Neuronal stem cell (in vitro differentiated cells): ENCODE measurements at regions not wholly inside any gene's neighbourhood (a gene's known extent, or its start where the extent isn't known, plus 50 kb on each side); places are given as distances from the start of the nearest gene placed in this dataset.

Experiments used
- DNase-seq: peaks from one replicate; pipeline ENCODE4 v3.0.0-alpha.2; 2013; ENCODE audit warnings: low spot score
- H2AFZ ChIP-seq: one replicate; pipeline ENCODE4 v1.6.1; 2013; ENCODE audit warnings: mild to moderate bottlenecking, low read length, inconsistent platforms
- H2AK5ac ChIP-seq: 2 replicates; pipeline ENCODE4 v1.6.1; 2013; ENCODE audit warnings: low read depth, mild to moderate bottlenecking, inconsistent platforms, low read length, moderate library complexity, mixed read lengths
- H2BK120ac ChIP-seq: 2 replicates; pipeline ENCODE4 v1.6.1; 2013; ENCODE audit warnings: low read depth, mild to moderate bottlenecking, inconsistent platforms, low read length, moderate library complexity, mixed read lengths
- H2BK12ac ChIP-seq: one replicate; pipeline ENCODE4 v1.6.1; 2013; ENCODE audit warnings: low read length, inconsistent platforms
- H2BK15ac ChIP-seq: 2 replicates; pipeline ENCODE4 v1.6.1; 2013; ENCODE audit warnings: mild to moderate bottlenecking, low read length, inconsistent platforms, mixed read lengths
- H2BK5ac ChIP-seq: one replicate; pipeline ENCODE4 v1.6.1; 2013; ENCODE audit warnings: inconsistent platforms, mild to moderate bottlenecking, low read length, moderate library complexity
- H3K14ac ChIP-seq: one replicate; pipeline ENCODE4 v1.6.1; 2013; ENCODE audit warnings: low read length, inconsistent platforms
- H3K18ac ChIP-seq: 2 replicates; pipeline ENCODE4 v1.6.1; 2013; ENCODE audit warnings: low read length, inconsistent platforms
- H3K23ac ChIP-seq: 2 replicates; pipeline ENCODE4 v1.6.1; 2013; ENCODE audit warnings: low read depth, mild to moderate bottlenecking, mixed read lengths, low read length, inconsistent platforms; ENCODE audit not compliant: poor library complexity
- H3K27ac ChIP-seq: replicated peaks from 3 replicates; pipeline ENCODE4 v1.5.1; 2013; ENCODE audit warnings: low read length, inconsistent platforms
- H3K27me3 ChIP-seq, 3 experiments: 2 replicates each; pipeline ENCODE4 v1.6.1; 2013; ENCODE audit warnings: low read length in 3 of 3, mild to moderate bottlenecking in 2 of 3, inconsistent platforms in 1 of 3, low read depth in 1 of 3, mixed read lengths in 1 of 3, moderate library complexity in 1 of 3; ENCODE audit not compliant: control insufficient read depth in 3 of 3, insufficient read depth in 3 of 3
- H3K36me3 ChIP-seq, 2 donors: replicated peaks in 1 of 2; 2 replicates each; pipeline ENCODE4 v1.6.1; 2013; ENCODE audit warnings: low read length in 2 of 2; ENCODE audit not compliant: control insufficient read depth in 2 of 2, insufficient read depth in 2 of 2
- H3K4ac ChIP-seq: 2 replicates; pipeline ENCODE4 v1.6.1; 2013; ENCODE audit warnings: inconsistent platforms, mild to moderate bottlenecking, low read length, moderate library complexity
- H3K4me1 ChIP-seq, 2 donors: 1 replicate in 1 of 2; 2 replicates in 1 of 2; pipeline ENCODE4 v1.6.1; 2013; ENCODE audit warnings: low read length in 2 of 2, low read depth in 1 of 2; ENCODE audit not compliant: control insufficient read depth in 2 of 2, insufficient read depth in 1 of 2
- H3K4me2 ChIP-seq: one replicate; pipeline ENCODE4 v1.6.1; 2013; ENCODE audit warnings: mild to moderate bottlenecking, low read length, inconsistent platforms; ENCODE audit not compliant: insufficient read depth, poor library complexity, severe bottlenecking
- H3K4me3 ChIP-seq, 2 donors: 2 replicates each; pipeline ENCODE4 v1.5.1; 2013; ENCODE audit warnings: low read length in 2 of 2, mild to moderate bottlenecking in 2 of 2, inconsistent platforms in 1 of 2, moderate library complexity in 1 of 2
- H3K79me1 ChIP-seq: one replicate; pipeline ENCODE4 v1.6.1; 2013; ENCODE audit warnings: low read depth, mild to moderate bottlenecking, inconsistent platforms, low read length, moderate library complexity
- H3K9ac ChIP-seq: one replicate; pipeline ENCODE4 v1.6.1; 2013; ENCODE audit warnings: mild to moderate bottlenecking, low read depth, low read length, inconsistent platforms; ENCODE audit not compliant: poor library complexity
- H3K9me3 ChIP-seq, 2 donors: replicated peaks in 1 of 2; 2 replicates each; pipeline versions ENCODE3 to v1.6.1; 2013; ENCODE audit warnings: low read length in 2 of 2, mild to moderate bottlenecking in 2 of 2, inconsistent platforms in 1 of 2, low read depth in 1 of 2, mixed read lengths in 1 of 2, moderate library complexity in 1 of 2; ENCODE audit not compliant: control insufficient read depth in 2 of 2, insufficient read depth in 1 of 2
- H4K8ac ChIP-seq: one replicate; pipeline ENCODE4 v1.6.1; 2013; ENCODE audit warnings: low read depth, mild to moderate bottlenecking, inconsistent platforms, low read length, moderate library complexity
- H4K91ac ChIP-seq: one replicate; pipeline ENCODE4 v1.6.1; 2013; ENCODE audit warnings: low read length, low read depth, mild to moderate bottlenecking, inconsistent platforms; ENCODE audit not compliant: poor library complexity
- WGBS, 2 donors: extraction: QIAGEN DNeasy Blood & Tissue Kit; methylation state at CpG; one replicate each; pipeline ENCODE4 v1.1.7; 2013; ENCODE audit warnings: missing lambda C conversion rate in 2 of 2, mixed read lengths in 1 of 2; ENCODE audit not compliant: insufficient read length in 2 of 2, insufficient replicate concordance in 1 of 2; ENCODE audit errors: extremely low coverage in 2 of 2; 5-methylcytosine and 5-hydroxymethylcytosine counted together

DNA sequence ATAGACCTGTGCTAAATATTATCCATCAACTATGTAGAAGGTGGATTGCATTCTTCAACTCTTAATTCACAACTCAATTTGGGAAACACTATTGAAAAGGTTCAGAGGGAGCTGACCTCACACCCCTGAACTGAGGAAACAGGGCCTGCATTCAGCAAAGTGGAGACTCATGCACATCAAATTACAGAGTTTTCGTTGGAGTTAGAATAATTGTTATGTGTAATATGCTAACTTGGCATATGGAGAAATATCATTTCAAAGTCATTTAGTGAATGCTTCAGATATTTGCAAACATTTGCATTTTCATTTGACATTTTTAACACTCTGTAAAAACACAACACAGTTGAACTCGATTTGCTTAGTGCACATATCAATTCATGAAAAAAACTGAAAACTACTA is 1102.8 kb upstream of the INTU start:
- no peak overlapping the region for H2AK5ac ChIP-seq
- no peak overlapping the region for H3K23ac ChIP-seq
- H2BK15ac ChIP-seq: no peak overlapping the region
- H3K4ac ChIP-seq: no peak overlapping the region
- H2BK120ac ChIP-seq: no peak overlapping the region
- H2BK5ac ChIP-seq: no peak overlapping the region
- H3K9me3 ChIP-seq: peaks cover 2 to 5% of the 10 kb centered on the region in 2 donors
- no peaks in the 10 kb centered on the region for H3K79me1 ChIP-seq
- H3K27me3 ChIP-seq: no peaks in the 10 kb centered on the region
- no peaks in the 10 kb centered on the region for H3K36me3 ChIP-seq
- no peak overlapping the region for H3K4me2 ChIP-seq
- H3K18ac ChIP-seq: no peak overlapping the region
- peaks cover 2 to 3% of the 10 kb centered on the region in 2 donors for H3K4me1 ChIP-seq
- DNase-seq: no peak
- no peak overlapping the region for H3K9ac ChIP-seq
- no peak overlapping the region for H4K8ac ChIP-seq
- no peak overlapping the region for H3K14ac ChIP-seq
- no CpG with 5 or more reads among the region's 2 CpGs for WGBS, 2 donors
- no peak overlapping the region for H3K27ac ChIP-seq
- no peak overlapping the region for H2AFZ ChIP-seq
- H2BK12ac ChIP-seq: no peak overlapping the region
- H3K4me3 ChIP-seq: no peak overlapping the region
- H4K91ac ChIP-seq: no peak overlapping the region

DNA sequence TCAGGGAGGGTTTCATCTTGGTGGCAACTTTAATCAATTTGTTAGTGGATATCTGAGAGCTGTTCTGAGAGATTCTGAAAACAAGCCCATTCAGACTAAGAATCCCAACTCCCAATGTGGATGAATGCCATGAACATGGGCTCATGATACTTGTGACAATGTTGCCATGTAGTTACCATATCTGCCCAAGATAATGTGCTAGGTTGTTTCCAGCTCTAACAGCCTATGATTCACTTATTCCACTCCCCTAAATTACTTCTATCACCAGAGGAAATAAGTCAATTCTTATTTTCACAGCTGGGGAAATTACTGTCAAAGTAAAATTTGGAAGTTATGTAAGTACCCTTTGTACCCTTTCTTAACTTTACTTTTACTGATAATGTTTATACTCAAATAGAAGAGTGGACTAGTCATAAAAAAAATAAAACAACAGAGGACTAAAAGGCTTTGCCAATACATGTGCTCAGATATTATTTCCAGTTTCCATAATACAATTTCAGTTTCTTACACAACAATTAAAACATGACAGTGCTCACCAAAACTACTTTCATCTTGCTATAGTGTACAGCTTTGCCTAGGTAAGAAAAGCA is 1101.7 kb upstream of the INTU start:
- no peak overlapping the region for H4K8ac ChIP-seq
- no peaks in the 10 kb centered on the region for H3K79me1 ChIP-seq
- H2BK120ac ChIP-seq: no peak overlapping the region
- no peak overlapping the region for H3K4ac ChIP-seq
- H3K14ac ChIP-seq: no peak overlapping the region
- H3K9ac ChIP-seq: no peak overlapping the region
- H3K27ac ChIP-seq: no peak overlapping the region
- H3K18ac ChIP-seq: no peak overlapping the region
- H2BK15ac ChIP-seq: no peak overlapping the region
- peaks cover 2 to 3% of the 10 kb centered on the region in 2 donors for H3K4me1 ChIP-seq
- no peak overlapping the region for H3K4me3 ChIP-seq
- no peaks in the 10 kb centered on the region for H3K27me3 ChIP-seq
- H2BK5ac ChIP-seq: no peak overlapping the region
- H3K9me3 ChIP-seq: peaks cover under 1 to 2% of the 10 kb centered on the region in 2 donors
- no peak overlapping the region for H2AK5ac ChIP-seq
- no peak overlapping the region for H2BK12ac ChIP-seq
- no peak overlapping the region for H4K91ac ChIP-seq
- DNase-seq: no peak
- no peaks in the 10 kb centered on the region for H3K36me3 ChIP-seq
- H3K23ac ChIP-seq: no peak overlapping the region
- no peak overlapping the region for H3K4me2 ChIP-seq
- H2AFZ ChIP-seq: no peak overlapping the region

GRCh38 chr4:126532527-126532926 is 1100.2 kb upstream of the INTU start:
- no peaks in the 10 kb centered on the region for H3K9me3 ChIP-seq
- H3K79me1 ChIP-seq: no peaks in the 10 kb centered on the region
- H4K91ac ChIP-seq: no peak overlapping the region
- H2AFZ ChIP-seq: no peak overlapping the region
- DNase-seq: no peak
- WGBS, 2 donors: no CpG with 5 or more reads among the region's 1 CpG
- H3K36me3 ChIP-seq: no peaks in the 10 kb centered on the region
- H2BK120ac ChIP-seq: no peak overlapping the region
- no peak overlapping the region for H3K4me2 ChIP-seq
- H3K27ac ChIP-seq: peak overlapping the region; percentile 73
- no peak overlapping the region for H3K23ac ChIP-seq
- no peak overlapping the region for H2AK5ac ChIP-seq
- H3K4me1 ChIP-seq: peaks cover 2 to 3% of the 10 kb centered on the region in 2 donors
- H3K4ac ChIP-seq: no peak overlapping the region
- no peak overlapping the region for H2BK12ac ChIP-seq
- no peak overlapping the region for H3K9ac ChIP-seq
- H4K8ac ChIP-seq: no peak overlapping the region
- H3K18ac ChIP-seq: no peak overlapping the region
- H2BK15ac ChIP-seq: no peak overlapping the region
- H3K27me3 ChIP-seq: no peaks in the 10 kb centered on the region
- H2BK5ac ChIP-seq: no peak overlapping the region
- no peak overlapping the region for H3K14ac ChIP-seq
- no peak overlapping the region for H3K4me3 ChIP-seq

GRCh38 chr4:126533146-126533805 is 1099.5 kb upstream of the INTU start:
- Histone ChIP-seq H3K4ac (no peak overlapping the region), H2BK120ac (no peak overlapping the region), H3K27ac (peak overlapping the region; percentile 87), H3K4me3 (no peak overlapping the region), H3K14ac (no peak overlapping the region), H2BK12ac (no peak overlapping the region), H4K91ac (no peak overlapping the region), H3K79me1 (no peaks in the 10 kb centered on the region), H3K18ac (no peak overlapping the region), H2BK5ac (no peak overlapping the region), H2AFZ (no peak overlapping the region), H3K36me3 (no peaks in the 10 kb centered on the region), H3K23ac (no peak overlapping the region), H3K4me2 (no peak overlapping the region), H4K8ac (no peak overlapping the region), H3K27me3 (no peaks in the 10 kb centered on the region), H2AK5ac (no peak overlapping the region), H3K4me1 (peaks cover 2 to 3% of the 10 kb centered on the region in 2 donors), H3K9ac (no peak overlapping the region), H2BK15ac (no peak overlapping the region), H3K9me3 (no peaks in the 10 kb centered on the region)
- DNase-seq: peak; percentile 58
- no CpG with 5 or more reads among the region's 5 CpGs for WGBS, 2 donors
